SK-N-SH (cell line): ENCODE measurements at regions not wholly inside any gene's neighbourhood (a gene's known extent, or its start where the extent isn't known, plus 50 kb on each side); places are given as distances from the start of the nearest gene placed in this dataset.

Experiments
- CTCF ChIA-PET: fragments of 300-600, 350-600 bp; formaldehyde crosslinking; extraction: SDS; loops from one replicate; lab custom pipeline; 2021; lab: Yijun Ruan, JAX
- POLR2A ChIA-PET: fragments of 350-600 bp; sonication (Branson Sonifier 250); formaldehyde crosslinking; extraction: SDS; loops from one replicate; lab custom pipeline; 2020; ENCODE audit warnings: antibody characterized with exemption, inconsistent platforms; lab: Yijun Ruan, JAX
- DNase-seq: peaks from one replicate; pipeline ENCODE4 v3.0.0; 2012
- H2AFZ ChIP-seq: fragments of 200-600 bp; sonication (generic); 2 replicates; pipeline ENCODE4 v1.8.1; 2016; ENCODE audit warnings: antibody characterized with exemption, mild to moderate bottlenecking, low read depth
- H3F3A ChIP-seq: fragments of 200-600 bp; sonication (generic); replicated peaks from 2 replicates; pipeline ENCODE3; 2016; ENCODE audit warnings: antibody characterized with exemption, mild to moderate bottlenecking; ENCODE audit not compliant: insufficient read depth
- H3K27ac ChIP-seq, 2 experiments: fragments of 200-500 bp in 1 of 2; fragments of 200-600 bp in 1 of 2; sonication (Bioruptor generic) in 1 of 2; sonication (generic), shearing (Covaris generic) in 1 of 2; 2 replicates each; pipeline versions ENCODE4 v1.5.1 to v1.6.1; 2014 to 2016; ENCODE audit warnings: low read depth in 2 of 2, inconsistent platforms in 1 of 2, low read length in 1 of 2, mild to moderate bottlenecking in 1 of 2, mixed read lengths in 1 of 2
- H3K27me3 ChIP-seq: fragments of 200-600 bp; sonication (generic), shearing (Covaris generic); 2 replicates; pipeline ENCODE4 v1.6.1; 2016; ENCODE audit warnings: mixed run types; ENCODE audit not compliant: insufficient read depth
- H3K36me3 ChIP-seq, 2 experiments: fragments of 200-500 bp in 1 of 2; fragments of 200-600 bp in 1 of 2; sonication (Bioruptor generic) in 1 of 2; sonication (generic) in 1 of 2; replicated peaks in 1 of 2; 2 replicates each; pipeline versions ENCODE3 to v1.5.1; 2014 to 2016; ENCODE audit warnings: low read length in 1 of 2, mild to moderate bottlenecking in 1 of 2; ENCODE audit not compliant: insufficient read depth in 2 of 2, control insufficient read depth in 1 of 2
- H3K4me1 ChIP-seq, 2 experiments: fragments of 200-500 bp in 1 of 2; fragments of 200-600 bp in 1 of 2; sonication (Bioruptor generic) in 1 of 2; sonication (generic), shearing (Covaris generic) in 1 of 2; 2 replicates each; pipeline versions ENCODE4 v1.5.1 to v1.6.1; 2014 to 2016; ENCODE audit warnings: low read depth in 1 of 2, low read length in 1 of 2, mixed run types in 1 of 2; ENCODE audit not compliant: insufficient read depth in 2 of 2, control insufficient read depth in 1 of 2
- H3K4me2 ChIP-seq: fragments of 200-600 bp; sonication (generic), shearing (Covaris generic); 2 replicates; pipeline ENCODE4 v1.6.1; 2017; ENCODE audit warnings: mixed run types
- H3K4me3 ChIP-seq, 2 experiments: fragments of 200-500 bp in 1 of 2; fragments of 200-600 bp in 1 of 2; sonication (Bioruptor generic) in 1 of 2; sonication (generic), shearing (Covaris generic) in 1 of 2; 2 replicates each; pipeline versions ENCODE4 v1.5.1 to v1.8.1; 2014 to 2016; ENCODE audit warnings: low read depth in 2 of 2, inconsistent platforms in 1 of 2, low read length in 1 of 2, mild to moderate bottlenecking in 1 of 2, mixed read lengths in 1 of 2, moderate library complexity in 1 of 2
- H3K79me2 ChIP-seq: fragments of 200-600 bp; sonication (generic); 2 replicates; pipeline ENCODE4 v1.8.1; 2017; ENCODE audit warnings: mild to moderate bottlenecking; ENCODE audit not compliant: insufficient read depth
- H3K9ac ChIP-seq: fragments of 200-600 bp; sonication (generic); 2 replicates; pipeline ENCODE4 v1.6.1; 2017; ENCODE audit warnings: mixed run types
- H3K9me2 ChIP-seq: fragments of 200-600 bp; sonication (generic); 2 replicates; pipeline ENCODE4 v1.6.1; 2017; ENCODE audit warnings: mixed run types
- H3K9me3 ChIP-seq: fragments of 200-600 bp; sonication (generic); 2 replicates; pipeline ENCODE4 v1.6.1; 2017; ENCODE audit warnings: mixed run types, mild to moderate bottlenecking, moderate library complexity
- H4K20me1 ChIP-seq: fragments of 200-600 bp; sonication (generic); 2 replicates; pipeline ENCODE4 v1.6.1; 2017; ENCODE audit warnings: mild to moderate bottlenecking, mixed run types; ENCODE audit not compliant: insufficient read depth
- CHD2 ChIP-seq: fragments of 150-350 bp; IDR thresholded peaks from 2 replicates; pipeline ENCODE4 v1.6.1; 2018; ENCODE audit warnings: low read length; ENCODE audit not compliant: partially characterized antibody
- ELF1 ChIP-seq: IDR thresholded peaks from 2 replicates; pipeline ENCODE4 v1.4.0; 2012
- EZH2phosphoT487 ChIP-seq: fragments of 200-600 bp; sonication (generic); IDR thresholded peaks from 2 replicates; pipeline ENCODE4 v1.6.1; 2017; ENCODE audit warnings: low read depth, mixed run types, mild to moderate bottlenecking, antibody characterized with exemption, moderate library complexity, borderline replicate concordance
- FOXM1 ChIP-seq: IDR thresholded peaks from 2 replicates; pipeline ENCODE4 v1.4.0; 2012; ENCODE audit warnings: low read depth, mild to moderate bottlenecking
- NFIC ChIP-seq: IDR thresholded peaks from 2 replicates; pipeline ENCODE4 v1.4.0; 2012; ENCODE audit warnings: borderline replicate concordance
- PBX3 ChIP-seq: IDR thresholded peaks from 2 replicates; pipeline ENCODE4; 2012
- REST ChIP-seq: IDR thresholded peaks from 2 replicates; pipeline ENCODE4 v1.6.1; 2012; ENCODE audit warnings: mild to moderate bottlenecking, low read depth, low read length, moderate library complexity
- RXRA ChIP-seq: IDR thresholded peaks from 2 replicates; pipeline ENCODE4 v1.4.0; 2012; ENCODE audit warnings: low read depth, mild to moderate bottlenecking, borderline replicate concordance
- SIN3A ChIP-seq: IDR thresholded peaks from 2 replicates; pipeline ENCODE4 v1.6.1; 2012; ENCODE audit warnings: low read depth, mild to moderate bottlenecking, low read length, moderate library complexity, borderline replicate concordance
- TAF1 ChIP-seq: IDR thresholded peaks from 2 replicates; pipeline ENCODE4 v1.6.1; 2012; ENCODE audit warnings: low read depth, mild to moderate bottlenecking, low read length, moderate library complexity, borderline replicate concordance
- TEAD4 ChIP-seq: IDR thresholded peaks from 2 replicates; pipeline ENCODE4 v1.4.0; 2012; ENCODE audit warnings: mild to moderate bottlenecking, borderline replicate concordance; ENCODE audit not compliant: insufficient read depth
- USF2 ChIP-seq: fragments of 150-350 bp; IDR thresholded peaks from 2 replicates; pipeline ENCODE4 v1.6.1; 2017; ENCODE audit warnings: antibody characterized with exemption, low read length, low read depth, borderline replicate concordance
- ZBTB33 ChIP-seq: IDR thresholded peaks from 2 replicates; pipeline ENCODE4 v1.4.0; 2012; ENCODE audit warnings: low read depth, borderline replicate concordance
- WGBS: methylation state at CpG from one replicate; pipeline ENCODE4 v1.1.6; 2017; ENCODE audit warnings: low lambda C conversion rate; 5-methylcytosine and 5-hydroxymethylcytosine counted together

- ChIA-PET POLR2A (no interaction called here), CTCF (no interaction called here)
- no peak overlapping the region for H3K4me2 ChIP-seq
- H3F3A ChIP-seq, result no peaks in the 10 kb centered on the region
- H4K20me1 ChIP-seq, result no peaks in the 10 kb centered on the region
- H3K27ac ChIP-seq, result no peak overlapping the region
- TF ChIP-seq FOXM1 (no peak), RXRA (no peak), TEAD4 (no peak), USF2 (no peak), EZH2phosphoT487 (no peak), REST (no peak), ZBTB33 (no peak), ELF1 (no peak), CHD2 (no peak), PBX3 (no peak), SIN3A (no peak), NFIC (no peak), TAF1 (no peak)
- H3K4me3 ChIP-seq, result no peak overlapping the region
- H2AFZ ChIP-seq, result no peak overlapping the region
- WGBS, result 8% methylated on average over 3 of the region's 3 CpGs
- H3K9ac ChIP-seq, result no peak overlapping the region
- DNase-seq, result no peak
- H3K36me3 ChIP-seq, result no peaks in the 10 kb centered on the region
- H3K79me2 ChIP-seq, result no peaks in the 10 kb centered on the region
- no peaks in the 10 kb centered on the region for H3K4me1 ChIP-seq
- no peaks in the 10 kb centered on the region for H3K27me3 ChIP-seq
- no peaks in the 10 kb centered on the region for H3K9me2 ChIP-seq
- no peaks in the 10 kb centered on the region for H3K9me3 ChIP-seq
These were observed 287.4 kb downstream of the HTR1A start for GRCh38 chr5:63674881-63675280.
